Heart right ventricle (tissue), 16 donors: ENCODE measurements at regions not wholly inside any gene's neighbourhood (a gene's known extent, or its start where the extent isn't known, plus 50 kb on each side); places are given as distances from the start of the nearest gene placed in this dataset.

Experiments
- ATAC-seq, 8 donors: fragments of 200-7000 bp; cut with Tn5 transposase; one replicate each; pipeline ENCODE4 v1.9.1; 2020; ENCODE audit warnings: mild to moderate bottlenecking in 8 of 8, moderate library complexity in 8 of 8, moderate number of reproducible peaks in 1 of 8
- DNase-seq, 2 donors: peaks; one replicate each; pipeline ENCODE4 v3.0.0-alpha.2; 2020
- H3K27ac ChIP-seq, 10 donors: fragments of 200-600 bp; sonication (generic) in 2 of 10; one replicate each; pipeline versions ENCODE4 v1.5.0 to v1.8.0; 2020 to 2022; ENCODE audit warnings: mild to moderate bottlenecking in 3 of 10
- H3K27me3 ChIP-seq, 7 donors: fragments of 200-600 bp; one replicate each; pipeline ENCODE4 v1.8.0; 2021 to 2022; ENCODE audit warnings: mild to moderate bottlenecking in 2 of 7
- H3K36me3 ChIP-seq, 9 donors: fragments of 200-600 bp; sonication (generic) in 1 of 9; one replicate each; pipeline versions ENCODE4 v1.5.0 to v1.8.0; 2020 to 2022; ENCODE audit warnings: mild to moderate bottlenecking in 2 of 9
- H3K4me1 ChIP-seq, 9 donors: fragments of 200-600 bp; sonication (generic) in 1 of 9; one replicate each; pipeline versions ENCODE4 v1.5.0 to v1.8.0; 2020 to 2022; ENCODE audit warnings: mild to moderate bottlenecking in 4 of 9
- H3K4me3 ChIP-seq, 10 donors: fragments of 200-600 bp; sonication (generic) in 2 of 10; one replicate each; pipeline versions ENCODE4 v1.5.0 to v1.8.0; 2020 to 2022; ENCODE audit warnings: mild to moderate bottlenecking in 7 of 10, moderate library complexity in 2 of 10
- H3K9me3 ChIP-seq, 11 donors: fragments of 200-600 bp in 10 of 11; sonication (generic) in 2 of 11; one replicate each; pipeline versions ENCODE4 v1.5.0 to v1.8.0; 2013 to 2022; ENCODE audit warnings: mild to moderate bottlenecking in 2 of 11, control low read depth in 1 of 11, moderate library complexity in 1 of 11
- CTCF ChIP-seq, 9 donors: fragments of 200-600 bp; sonication (generic) in 2 of 9; IDR thresholded peaks; one replicate each; pipeline versions ENCODE4 v1.5.0 to v1.8.0; 2021 to 2022; ENCODE audit warnings: antibody characterized with exemption in 9 of 9, mild to moderate bottlenecking in 5 of 9, moderate library complexity in 1 of 9
- WGBS, 2 donors: extraction: QIAGEN DNeasy Blood & Tissue Kit; methylation state at CpG; one replicate each; pipeline ENCODE4 v1.1.7; 2013; ENCODE audit warnings: inconsistent platforms in 1 of 2; 5-methylcytosine and 5-hydroxymethylcytosine counted together
- intact Hi-C, 10 donors: fragments of 100-400 bp; cut with DNase I; formaldehyde crosslinking; loops; one replicate each; pipeline versions ENCODE4 v1.11.1 to v1.14.2; 2022
- donor health status: Arrhythmogenic right ventricular cardiomyopathy.
- donor health status: ischemic (EF 13 %, LVEDD 7.1; RV severe dilation, severe dysfunction).
- donor health status: healthy with polysubstance abuse.
- donor health status: DM: no; HTN: yes; CAD: no.
- donor health status: DM: no; HTN: no; CAD: no.
- donor health status: ischemic (EF 25% LVEDD 6.9; RV normal size, moderate dysfunction).
- donor health status: ischemic (EF 25% LVEDD 5.7; RV mildly dilated, moderate dysfunction).
- donor health status: healthy.
- donor health status: DM: yes; HTN: yes; CAD: no.
- donor health status: Ischemic cardiomyopathy.
- donor health status: ischemic (EF 35%, LVEDD 5.7; RV mildly dilated, moderate dysfunction).
- donor health status: nonischemic (EF 11% LVEDD 7.7; RV severe dilation, severe dysfunction).
- donor health status: DM: yes; HTN: yes; CAD: no.
- donor health status: PGD.
- donor health status: ischemic (EF 29% LVEDD 5.4; RV normal size, mild dysfunction).
- donor health status: nonischemic (EF 23%, LVEDD 6.1; RV moderate dilation, normal function).

- no peak for TF ChIP-seq CTCF (IDR thresholded peaks at IDR 0.05)
- DNase-seq (no peak), ATAC-seq (no peak)
- H3K4me1 ChIP-seq: no peaks in the 10 kb centered on the region
- peaks cover 0 to 20% (median 0%) of the 10 kb centered on the region in 11 donors for H3K9me3 ChIP-seq
- peaks cover 0 to 16% (median 5%) of the 10 kb centered on the region in 7 donors for H3K27me3 ChIP-seq
- intact Hi-C loops: no loop called here
- 67 to 83% methylated on average over 4 of the region's 4 CpGs for WGBS, 2 donors
- H3K27ac ChIP-seq: no peak overlapping the region
- no peaks in the 10 kb centered on the region for H3K36me3 ChIP-seq
- no peak overlapping the region for H3K4me3 ChIP-seq
Measured at GRCh38 chr18:78855188-78855587, 124.4 kb upstream of the SALL3 start.

- no peaks in the 10 kb centered on the region for H3K36me3 ChIP-seq
- H3K27me3 ChIP-seq: peaks cover 0 to 23% (median 5%) of the 10 kb centered on the region in 7 donors
- intact Hi-C loops: no loop called here
- H3K4me1 ChIP-seq: peaks cover 0 to 2% (median 0%) of the 10 kb centered on the region in 9 donors
- ATAC-seq: no peak
- no peak overlapping the region for H3K27ac ChIP-seq
- 87 to 90% methylated on average over 50 of the region's 50 CpGs for WGBS, 2 donors
- no peak for TF ChIP-seq CTCF (IDR thresholded peaks at IDR 0.05)
- peaks cover 0 to 9% (median 0%) of the 10 kb centered on the region in 11 donors for H3K9me3 ChIP-seq
- no peak overlapping the region for H3K4me3 ChIP-seq
- DNase-seq: no peak
Measured at GRCh38 chr18:78856569-78857313, 122.9 kb upstream of the SALL3 start.

GRCh38 chr18:78857314-78858150 lies 122.1 kb upstream of the SALL3 start:
- Histone ChIP-seq H3K9me3 (peaks cover 0 to 6% (median 0%) of the 10 kb centered on the region in 11 donors), H3K36me3 (no peaks in the 10 kb centered on the region), H3K4me3 (no peak overlapping the region), H3K4me1 (peaks cover 0 to 3% (median 0%) of the 10 kb centered on the region in 9 donors), H3K27ac (no peak overlapping the region), H3K27me3 (peaks cover 0 to 23% (median 7%) of the 10 kb centered on the region in 7 donors)
- intact Hi-C loops: no loop called here
- ATAC-seq (no peak), DNase-seq (no peak)
- WGBS, 2 donors: 73 to 76% methylated on average over 42 of the region's 42 CpGs
- no peak for TF ChIP-seq CTCF (IDR thresholded peaks at IDR 0.05)

- ATAC-seq (no peak), DNase-seq (no peak)
- peaks cover 0 to 3% (median 0%) of the 10 kb centered on the region in 9 donors for H3K4me1 ChIP-seq
- intact Hi-C loops: no loop called here
- no peak overlapping the region for H3K4me3 ChIP-seq
- WGBS, 2 donors: 84 to 87% methylated on average over 11 of the region's 11 CpGs
- H3K36me3 ChIP-seq: no peaks in the 10 kb centered on the region
- no peak for TF ChIP-seq CTCF (IDR thresholded peaks at IDR 0.05)
- peaks cover 0 to 28% (median 11%) of the 10 kb centered on the region in 7 donors for H3K27me3 ChIP-seq
- peaks cover 0 to 6% (median 0%) of the 10 kb centered on the region in 11 donors for H3K9me3 ChIP-seq
- H3K27ac ChIP-seq: no peak overlapping the region
Measured at GRCh38 chr18:78859686-78860085, 119.9 kb upstream of the SALL3 start.
